ENCODE measurements at regions not wholly inside any gene's neighbourhood (a gene's known extent, or its start where the extent isn't known, plus 50 kb on each side); places are given as distances from the start of the nearest gene placed in this dataset.

DNA sequence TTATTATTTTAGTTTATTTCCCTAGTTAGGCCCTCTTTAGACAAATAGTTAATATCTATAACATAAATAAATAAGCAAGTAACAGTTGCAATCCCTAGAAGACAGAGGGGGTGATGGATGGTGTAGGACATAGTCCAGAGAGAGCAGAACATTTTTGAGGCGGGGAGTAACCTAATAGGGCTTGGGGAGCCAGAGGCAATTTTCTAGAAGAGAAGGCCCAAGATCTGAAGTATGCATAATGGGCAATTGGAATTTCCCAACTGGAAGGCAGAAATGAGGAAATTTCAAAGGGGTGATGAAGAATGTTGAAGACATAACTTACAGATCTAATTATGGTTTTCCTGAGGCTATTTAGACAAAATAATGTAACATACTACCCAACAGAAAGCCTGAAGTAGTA, 525.7 kb downstream of the TUSC7 start:
- TF ChIP-seq POLR2AphosphoS5 (IDR thresholded peaks at IDR 0.05; ENCODE audit: low read depth, low read length) = no peak

- TF ChIP-seq, protein P1, sequence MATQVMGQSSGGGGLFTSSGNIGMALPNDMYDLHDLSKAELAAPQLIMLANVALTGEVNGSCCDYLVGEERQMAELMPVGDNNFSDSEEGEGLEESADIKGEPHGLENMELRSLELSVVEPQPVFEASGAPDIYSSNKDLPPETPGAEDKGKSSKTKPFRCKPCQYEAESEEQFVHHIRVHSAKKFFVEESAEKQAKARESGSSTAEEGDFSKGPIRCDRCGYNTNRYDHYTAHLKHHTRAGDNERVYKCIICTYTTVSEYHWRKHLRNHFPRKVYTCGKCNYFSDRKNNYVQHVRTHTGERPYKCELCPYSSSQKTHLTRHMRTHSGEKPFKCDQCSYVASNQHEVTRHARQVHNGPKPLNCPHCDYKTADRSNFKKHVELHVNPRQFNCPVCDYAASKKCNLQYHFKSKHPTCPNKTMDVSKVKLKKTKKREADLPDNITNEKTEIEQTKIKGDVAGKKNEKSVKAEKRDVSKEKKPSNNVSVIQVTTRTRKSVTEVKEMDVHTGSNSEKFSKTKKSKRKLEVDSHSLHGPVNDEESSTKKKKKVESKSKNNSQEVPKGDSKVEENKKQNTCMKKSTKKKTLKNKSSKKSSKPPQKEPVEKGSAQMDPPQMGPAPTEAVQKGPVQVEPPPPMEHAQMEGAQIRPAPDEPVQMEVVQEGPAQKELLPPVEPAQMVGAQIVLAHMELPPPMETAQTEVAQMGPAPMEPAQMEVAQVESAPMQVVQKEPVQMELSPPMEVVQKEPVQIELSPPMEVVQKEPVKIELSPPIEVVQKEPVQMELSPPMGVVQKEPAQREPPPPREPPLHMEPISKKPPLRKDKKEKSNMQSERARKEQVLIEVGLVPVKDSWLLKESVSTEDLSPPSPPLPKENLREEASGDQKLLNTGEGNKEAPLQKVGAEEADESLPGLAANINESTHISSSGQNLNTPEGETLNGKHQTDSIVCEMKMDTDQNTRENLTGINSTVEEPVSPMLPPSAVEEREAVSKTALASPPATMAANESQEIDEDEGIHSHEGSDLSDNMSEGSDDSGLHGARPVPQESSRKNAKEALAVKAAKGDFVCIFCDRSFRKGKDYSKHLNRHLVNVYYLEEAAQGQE (IDR thresholded peaks at IDR 0.05; ENCODE audit: insufficient read depth in 1 of 2, low read depth in 2 of 2, low read length in 2 of 2) = peak in 1 of 2 experiments; percentile 79; a peak in 2 of 4 replicates
- no peak for TF ChIP-seq SIN3A (IDR thresholded peaks at IDR 0.05; ENCODE audit: borderline replicate concordance, insufficient read depth, low read length)
- no peak for TF ChIP-seq POLR2AphosphoS5 (IDR thresholded peaks at IDR 0.05; ENCODE audit: low read depth, low read length)
- no peak for TF ChIP-seq TAF1 (IDR thresholded peaks at IDR 0.05; ENCODE audit: borderline replicate concordance, insufficient read depth, low read length)
- no peak for TF ChIP-seq FOXP2 (optimal IDR thresholded peaks at IDR 0.05; ENCODE audit: borderline replicate concordance, extremely low read depth, extremely low read length, insufficient read depth)
These were observed 529.2 kb downstream of the TUSC7 start for GRCh38 chr3:117238806-117239205.

- TF ChIP-seq, protein P1 (IDR thresholded peaks at IDR 0.05; ENCODE audit: insufficient read depth in 1 of 2, low read depth in 2 of 2, low read length in 2 of 2) = no peak
- TF ChIP-seq SIN3A (IDR thresholded peaks at IDR 0.05; ENCODE audit: borderline replicate concordance, insufficient read depth, low read length) (no peak), FOXP2 (optimal IDR thresholded peaks at IDR 0.05; ENCODE audit: borderline replicate concordance, extremely low read depth, extremely low read length, insufficient read depth) (no peak), TAF1 (IDR thresholded peaks at IDR 0.05; ENCODE audit: borderline replicate concordance, insufficient read depth, low read length) (no peak), POLR2AphosphoS5 (IDR thresholded peaks at IDR 0.05; ENCODE audit: low read depth, low read length) (no peak)
These were observed 534.1 kb downstream of the TUSC7 start for GRCh38 chr3:117243657-117244056.

DNA sequence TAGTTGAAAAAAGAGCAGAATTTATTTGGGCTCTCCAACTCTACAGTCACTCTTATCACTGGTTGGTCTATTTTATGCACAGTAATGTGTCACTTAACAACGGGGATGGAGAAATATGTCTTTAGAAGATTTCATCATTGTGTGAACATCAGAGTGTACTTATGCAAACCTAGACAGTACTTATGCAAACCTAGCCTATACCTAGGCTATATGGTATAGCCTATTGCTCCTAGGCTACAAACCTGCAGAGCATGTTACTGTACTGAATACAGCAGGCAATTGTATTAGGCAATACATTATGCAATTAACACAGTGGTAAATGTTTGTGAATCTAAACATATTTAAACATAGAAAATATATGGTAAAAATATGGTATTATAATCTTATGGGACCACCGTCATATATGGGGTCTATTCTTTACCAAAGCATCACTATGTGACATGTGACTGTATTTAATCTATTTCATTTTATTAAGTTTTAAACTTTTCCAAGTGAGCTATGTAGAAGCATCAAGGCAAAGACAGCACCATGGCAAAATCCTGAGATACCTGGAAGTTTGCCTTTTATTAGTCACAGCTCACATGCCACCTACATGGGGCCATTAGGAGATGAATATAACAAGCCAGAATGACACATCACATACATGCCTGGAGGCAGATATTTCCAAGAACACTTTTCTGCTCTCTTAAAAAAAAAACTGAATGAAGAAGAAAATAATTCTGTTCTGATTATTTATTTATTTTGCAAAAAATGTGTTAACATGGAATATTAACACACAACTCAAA, 537.4 kb downstream of the TUSC7 start:
- TF ChIP-seq FOXP2 (optimal IDR thresholded peaks at IDR 0.05; ENCODE audit: borderline replicate concordance, extremely low read depth, extremely low read length, insufficient read depth) = no peak
- no peak for TF ChIP-seq TAF1 (IDR thresholded peaks at IDR 0.05; ENCODE audit: borderline replicate concordance, insufficient read depth, low read length)
- no peak for TF ChIP-seq POLR2AphosphoS5 (IDR thresholded peaks at IDR 0.05; ENCODE audit: low read depth, low read length)
- TF ChIP-seq, protein P1 (IDR thresholded peaks at IDR 0.05; ENCODE audit: insufficient read depth in 1 of 2, low read depth in 2 of 2, low read length in 2 of 2) = no peak
- TF ChIP-seq SIN3A (IDR thresholded peaks at IDR 0.05; ENCODE audit: borderline replicate concordance, insufficient read depth, low read length) = no peak

GRCh38 chr3:117248153-117248552, 538.6 kb downstream of the TUSC7 start:
- TF ChIP-seq SIN3A (IDR thresholded peaks at IDR 0.05; ENCODE audit: borderline replicate concordance, insufficient read depth, low read length) = no peak
- TF ChIP-seq, protein P1 (IDR thresholded peaks at IDR 0.05; ENCODE audit: insufficient read depth in 1 of 2, low read depth in 2 of 2, low read length in 2 of 2) = no peak
- no peak for TF ChIP-seq TAF1 (IDR thresholded peaks at IDR 0.05; ENCODE audit: borderline replicate concordance, insufficient read depth, low read length)
- TF ChIP-seq POLR2AphosphoS5 (IDR thresholded peaks at IDR 0.05; ENCODE audit: low read depth, low read length) = no peak
- TF ChIP-seq FOXP2 (optimal IDR thresholded peaks at IDR 0.05; ENCODE audit: borderline replicate concordance, extremely low read depth, extremely low read length, insufficient read depth) = no peak

Data from PFSK-1 (cell line).